GM12864 (cell line): ENCODE measurements at regions not wholly inside any gene's neighbourhood (a gene's known extent, or its start where the extent isn't known, plus 50 kb on each side); places are given as distances from the start of the nearest gene placed in this dataset.

ENCODE experiments used
- DNase-seq: peaks from one replicate; pipeline ENCODE4 v3.0.0-alpha.2; 2011; ENCODE audit warnings: low read depth
- H3K4me3 ChIP-seq: 2 replicates; pipeline ENCODE4 v1.5.1; 2011; ENCODE audit warnings: mild to moderate bottlenecking, low read depth, low read length, control low read depth
- CTCF ChIP-seq: IDR thresholded peaks from 2 replicates; pipeline ENCODE4 v1.5.1; 2011; ENCODE audit warnings: low read depth, mild to moderate bottlenecking, moderate library complexity, low read length, control low read depth, inconsistent platforms; ENCODE audit errors: missing control alignments

- TF ChIP-seq CTCF: no peak
- H3K4me3 ChIP-seq: no peak overlapping the region
- no peak for DNase-seq
These were observed 98.8 kb downstream of the SLC35B3 start for GRCh38 chr6:8336406-8337057.

- H3K4me3 ChIP-seq: no peak overlapping the region
- TF ChIP-seq CTCF: no peak
- no peak for DNase-seq
These were observed 99.4 kb downstream of the SLC35B3 start for GRCh38 chr6:8335896-8336295.

GRCh38 chr6:8335381-8335780 lies 100.0 kb downstream of the SLC35B3 start:
- no peak for TF ChIP-seq CTCF
- no peak for DNase-seq
- H3K4me3 ChIP-seq: no peak overlapping the region

- TF ChIP-seq CTCF: no peak
- no peak overlapping the region for H3K4me3 ChIP-seq
- DNase-seq: no peak
These were observed 101.2 kb downstream of the SLC35B3 start for GRCh38 chr6:8334113-8334512.

GRCh38 chr6:8329562-8329961 lies 105.8 kb downstream of the SLC35B3 start:
- TF ChIP-seq CTCF: no peak
- H3K4me3 ChIP-seq: no peak overlapping the region
- DNase-seq: no peak

- no peak for DNase-seq
- no peak overlapping the region for H3K4me3 ChIP-seq
- TF ChIP-seq CTCF: no peak
These were observed 109.6 kb downstream of the SLC35B3 start for GRCh38 chr6:8325743-8326142.

GRCh38 chr6:8322659-8323058 lies 112.7 kb downstream of the SLC35B3 start:
- no peak for TF ChIP-seq CTCF
- no peak overlapping the region for H3K4me3 ChIP-seq
- no peak for DNase-seq
